LHCN-M2 (cell line): ENCODE measurements at regions not wholly inside any gene's neighbourhood (a gene's known extent, or its start where the extent isn't known, plus 50 kb on each side); places are given as distances from the start of the nearest gene placed in this dataset.
"Not testable (repeated sequence)": the region's sequence is repeated elsewhere in the genome, so short reads cannot be mapped to it uniquely, and the experiment has no call there.

Experiments
- DNase-seq: peaks from one replicate; pipeline ENCODE4 v3.0.0-alpha.2; 2012; ENCODE audit warnings: low read depth

GRCh38 chr5:136622747-136623146 is 257.4 kb upstream of the TRPC7 start:
- no peak for DNase-seq

- no peak for DNase-seq
These were observed 256.4 kb upstream of the TRPC7 start for GRCh38 chr5:136621743-136622142.

GRCh38 chr5:136620621-136621020 is 255.3 kb upstream of the TRPC7 start:
- DNase-seq = no peak

GRCh38 chr5:136620016-136620419 is 254.7 kb upstream of the TRPC7 start:
- DNase-seq = peak; percentile 57

GRCh38 chr5:136619556-136619955 is 254.2 kb upstream of the TRPC7 start:
- peak; percentile 26 for DNase-seq

GRCh38 chr5:136615251-136616119 is 250.1 kb upstream of the TRPC7 start:
- DNase-seq = no peak

GRCh38 chr5:136613230-136613629 is 247.9 kb upstream of the TRPC7 start:
- DNase-seq = no peak

- DNase-seq = no peak
These were observed 240.3 kb upstream of the TRPC7 start for GRCh38 chr5:136605638-136606037.

- DNase-seq = no peak
These were observed 235.0 kb upstream of the TRPC7 start for GRCh38 chr5:136600306-136600705.

GRCh38 chr5:136598802-136599404 is 233.6 kb upstream of the TRPC7 start:
- no peak for DNase-seq

- DNase-seq = no peak
These were observed 229.1 kb upstream of the TRPC7 start for GRCh38 chr5:136594416-136594815.

- DNase-seq = peak; percentile 2
These were observed 225.2 kb upstream of the TRPC7 start for GRCh38 chr5:136590581-136590980.

GRCh38 chr5:136586196-136586595 is 220.9 kb upstream of the TRPC7 start:
- DNase-seq = no peak

GRCh38 chr5:136584474-136584873 is 219.1 kb upstream of the TRPC7 start:
- DNase-seq = no peak

GRCh38 chr5:136579238-136579637 is 213.9 kb upstream of the TRPC7 start:
- no peak for DNase-seq

- DNase-seq = not testable (repeated sequence)
These were observed 204.5 kb upstream of the TRPC7 start for GRCh38 chr5:136569875-136570274.

- DNase-seq = not testable (repeated sequence)
These were observed 200.1 kb upstream of the TRPC7 start for GRCh38 chr5:136565457-136565856.

GRCh38 chr5:136565050-136565449 is 199.7 kb upstream of the TRPC7 start:
- not testable (repeated sequence) for DNase-seq

GRCh38 chr5:136564431-136564830 is 199.1 kb upstream of the TRPC7 start:
- DNase-seq = not testable (repeated sequence)

- no peak for DNase-seq
These were observed 198.1 kb upstream of the TRPC7 start for GRCh38 chr5:136563489-136563888.

GRCh38 chr5:136560126-136560525 is 194.8 kb upstream of the TRPC7 start:
- no peak for DNase-seq

GRCh38 chr5:136559651-136560050 is 194.3 kb upstream of the TRPC7 start:
- no peak for DNase-seq

- DNase-seq = not testable (repeated sequence)
These were observed 181.8 kb upstream of the TRPC7 start for GRCh38 chr5:136547096-136547495.
